NCI-H526 treated with DMSO at 0.1 percent for 48 hours (cell line): ENCODE measurements at regions not wholly inside any gene's neighbourhood (a gene's known extent, or its start where the extent isn't known, plus 50 kb on each side); places are given as distances from the start of the nearest gene placed in this dataset.

Experiments used
- DNase-seq: peaks from one replicate; lab custom pipeline; 2025; lab: John Stamatoyannopoulos, UW

- no peak for DNase-seq
These were observed 73.4 kb upstream of the NOX3 start for GRCh38 chr6:155528982-155529453.

DNA sequence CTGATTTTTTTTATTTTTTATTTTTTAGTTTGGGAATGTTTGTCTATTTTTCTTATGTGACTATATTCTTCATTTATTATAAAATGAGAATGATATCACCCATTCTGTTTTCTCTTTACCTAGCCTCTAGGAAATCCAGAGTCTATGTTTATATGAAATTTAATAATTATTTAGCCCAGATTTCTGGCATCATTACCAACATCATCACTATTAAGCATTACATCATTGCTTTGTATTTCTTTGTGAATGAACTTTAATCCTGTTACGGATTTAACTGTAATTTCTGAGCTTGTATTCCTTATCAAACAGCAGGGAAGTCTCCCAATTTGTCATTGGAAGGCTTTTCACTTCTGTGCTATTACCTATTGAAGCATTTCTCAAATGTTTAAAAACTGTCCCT is 72.7 kb upstream of the NOX3 start:
- DNase-seq, result no peak

DNA sequence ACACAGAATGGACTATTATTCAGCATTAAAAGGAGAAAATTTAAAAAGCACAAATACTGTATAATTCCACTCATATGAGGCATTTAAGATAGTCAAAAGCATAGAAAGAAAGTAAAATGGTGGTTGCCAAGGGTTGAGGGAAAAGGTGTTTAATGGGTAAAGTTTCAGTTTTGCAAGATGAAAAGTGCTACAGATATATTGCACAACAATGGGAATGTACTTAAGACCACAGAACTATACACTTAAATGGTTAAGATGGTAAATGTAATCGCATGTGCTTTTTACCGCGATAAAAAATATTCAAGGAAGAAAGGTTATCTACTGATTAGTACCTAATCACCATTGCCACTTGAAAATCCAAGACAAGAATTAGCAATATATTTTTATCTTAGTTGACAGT is 71.8 kb upstream of the NOX3 start:
- no peak for DNase-seq

DNA sequence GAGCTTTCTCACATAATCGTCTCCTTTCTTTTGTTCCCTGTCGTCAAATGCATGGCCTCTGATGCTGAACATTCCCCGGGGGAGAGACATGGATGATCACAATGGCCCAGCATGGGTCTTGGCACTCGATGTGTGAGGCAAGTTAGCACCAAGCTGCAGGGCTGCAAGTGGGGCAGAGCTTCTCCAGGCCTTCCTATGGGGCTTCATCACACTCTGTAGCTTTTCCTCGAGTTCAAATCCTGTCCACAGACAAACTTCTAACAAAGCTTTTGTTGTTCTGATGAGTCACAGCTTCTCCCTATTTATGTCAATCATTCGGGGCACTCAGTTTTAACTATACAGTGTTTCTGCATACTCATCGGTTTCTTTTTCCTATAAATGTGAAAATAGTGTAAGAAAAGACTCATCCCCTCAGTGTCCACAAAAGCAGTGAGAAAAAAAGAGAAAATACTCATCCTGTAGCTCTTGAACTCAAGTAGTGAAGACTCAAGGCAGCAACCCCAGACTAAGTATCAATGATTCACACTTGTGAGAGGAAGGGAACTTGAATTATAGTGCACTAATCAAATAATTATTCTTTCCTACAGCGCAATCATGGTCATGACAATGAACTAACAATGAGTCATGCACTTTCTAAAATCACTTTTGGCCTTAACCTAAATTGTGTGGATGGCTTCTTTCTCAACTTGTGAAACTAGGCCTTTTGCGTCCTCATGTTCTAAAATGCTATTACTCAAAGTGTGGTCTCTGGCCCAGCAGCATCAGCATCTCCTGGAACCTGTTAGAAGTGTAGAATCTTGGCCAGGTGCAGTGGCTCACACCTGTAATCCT is 68.4 kb upstream of the NOX3 start:
- no peak for DNase-seq

- no peak for DNase-seq
These were observed 66.1 kb upstream of the NOX3 start for GRCh38 chr6:155521719-155522118.

- DNase-seq, result no peak
These were observed 64.4 kb upstream of the NOX3 start for GRCh38 chr6:155520078-155520477.

GRCh38 chr6:155519176-155519738 is 63.6 kb upstream of the NOX3 start:
- no peak for DNase-seq

DNA sequence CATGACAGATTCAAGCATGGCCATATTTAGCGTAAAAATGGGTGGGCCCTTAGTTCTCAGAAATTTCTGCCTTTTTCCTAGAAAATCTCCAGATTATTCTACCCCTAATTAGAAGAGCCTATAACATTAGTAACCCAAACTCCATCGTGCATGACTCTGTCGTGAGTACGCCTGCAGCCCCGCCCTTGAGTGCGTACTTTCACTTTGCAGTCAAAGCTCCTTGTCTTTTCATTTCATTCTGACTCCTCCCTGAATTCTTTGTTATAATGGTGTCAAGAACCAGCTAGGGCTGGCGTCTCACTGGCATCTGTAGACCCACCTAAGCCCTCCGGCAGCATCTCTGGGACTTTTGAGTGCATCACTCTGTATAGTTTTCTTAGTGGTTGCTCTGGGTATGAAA is 61.7 kb upstream of the NOX3 start:
- DNase-seq, result no peak

GRCh38 chr6:155510879-155511278 is 55.2 kb upstream of the NOX3 start:
- DNase-seq, result no peak

GRCh38 chr6:155509743-155510475 is 54.3 kb upstream of the NOX3 start:
- DNase-seq, result no peak

- no peak for DNase-seq
These were observed 50.0 kb upstream of the NOX3 start for GRCh38 chr6:155505608-155505989.
